GM21529 (cell line): ENCODE measurements at regions not wholly inside any gene's neighbourhood (a gene's known extent, or its start where the extent isn't known, plus 50 kb on each side); places are given as distances from the start of the nearest gene placed in this dataset.

Experiments
- ATAC-seq: cut with Tn5 transposase; IDR thresholded peaks from one replicate; pipeline ENCODE4 v1.9.1; 2021; ENCODE audit not compliant: unreplicated experiment

DNA sequence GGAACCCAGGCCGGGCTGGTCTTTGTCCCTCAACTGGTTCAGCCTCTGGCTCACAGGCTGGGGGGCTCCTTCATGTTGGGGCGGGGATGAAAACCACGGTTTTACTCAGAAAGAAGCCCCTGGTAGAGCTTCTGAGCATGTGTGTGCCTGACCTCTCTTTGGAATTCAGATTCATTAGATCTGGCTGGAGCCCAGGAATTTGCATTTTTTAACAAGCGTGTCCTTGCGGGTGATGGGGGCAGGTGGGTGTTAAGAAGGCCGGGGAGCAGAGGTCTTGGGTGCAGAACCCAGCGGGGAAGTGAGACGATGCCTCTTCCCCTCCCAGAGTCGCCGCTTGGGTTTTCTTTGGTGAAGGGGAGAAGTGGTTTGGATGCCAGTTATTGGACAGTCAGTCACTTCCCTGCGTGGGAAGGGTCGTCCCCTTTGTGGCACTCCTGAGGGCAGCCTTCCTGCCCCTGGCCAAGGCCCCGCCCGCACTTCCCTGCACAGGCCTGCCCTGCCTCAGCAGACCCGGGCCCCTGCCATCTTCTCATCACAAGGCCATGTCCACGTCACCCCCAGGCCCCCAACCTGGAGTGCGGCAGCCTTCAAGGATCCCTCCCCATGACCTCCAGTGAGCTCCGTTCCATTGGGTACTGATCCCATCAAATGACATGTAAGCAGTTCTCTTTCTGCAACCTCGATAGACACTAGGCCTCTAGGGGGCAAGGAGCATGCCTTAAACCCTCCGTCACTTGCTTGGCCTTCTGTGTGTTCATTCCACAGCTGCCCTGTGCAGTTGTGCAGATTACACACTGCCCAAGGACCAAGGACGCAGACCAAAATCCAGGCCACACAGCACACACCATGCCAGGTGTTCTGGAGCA is 177.7 kb upstream of the CIBAR2 start:
- ATAC-seq, result no peak

DNA sequence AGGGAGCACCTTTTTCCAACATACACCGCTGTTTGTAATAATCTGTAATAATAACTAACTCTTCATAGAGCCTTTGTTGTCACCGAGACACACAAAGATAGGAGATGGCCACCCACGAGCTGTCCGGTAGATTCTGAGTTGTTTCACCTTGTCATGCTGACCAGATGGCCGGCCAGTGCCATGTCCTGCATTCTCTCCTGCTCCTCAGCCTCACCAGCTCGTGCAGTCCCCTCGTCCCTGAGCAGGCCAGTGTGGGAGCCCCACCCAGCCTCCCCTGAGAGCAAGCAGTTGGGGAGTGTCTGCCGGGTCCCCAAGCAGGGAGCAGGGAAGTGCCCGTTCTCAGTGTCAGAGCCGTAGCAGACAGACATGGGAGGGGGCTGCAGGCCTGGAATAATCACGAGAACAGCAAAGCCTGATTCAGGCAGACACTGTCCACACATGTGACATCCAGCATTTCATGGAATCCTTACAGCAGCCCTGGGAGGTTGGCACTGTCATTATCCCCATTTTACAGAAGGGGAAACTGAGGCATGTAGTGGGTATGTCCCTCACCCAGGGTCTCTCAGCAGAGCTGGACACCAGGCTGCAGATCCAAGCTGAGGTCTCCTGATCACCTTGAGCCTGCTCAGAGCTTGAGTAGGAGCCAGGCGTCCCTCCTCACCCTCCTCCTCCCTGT is 178.5 kb upstream of the CIBAR2 start:
- no peak for ATAC-seq

GRCh38 chr16:85291302-85292148 is 179.3 kb upstream of the CIBAR2 start:
- ATAC-seq, result no peak

DNA sequence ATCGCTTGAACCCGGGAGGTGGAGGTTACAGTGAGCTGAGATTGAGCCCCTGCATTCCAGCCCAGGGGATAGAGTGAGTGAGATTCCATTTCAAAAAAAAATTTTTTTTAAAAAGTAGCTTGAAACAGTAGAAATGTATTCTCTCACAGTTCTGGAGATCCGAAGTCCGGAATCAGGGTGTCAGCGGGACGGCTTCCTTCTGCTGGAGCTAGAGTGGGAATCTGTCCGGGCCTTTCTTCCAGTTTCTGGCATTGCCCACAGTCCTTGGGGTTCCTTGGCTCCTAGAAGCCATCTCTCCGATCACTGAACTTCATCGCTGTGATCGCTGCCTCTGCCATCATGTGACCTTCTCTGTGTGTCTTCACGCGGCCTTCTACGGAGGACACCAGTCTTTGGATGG is 181.2 kb upstream of the CIBAR2 start:
- ATAC-seq, result no peak

DNA sequence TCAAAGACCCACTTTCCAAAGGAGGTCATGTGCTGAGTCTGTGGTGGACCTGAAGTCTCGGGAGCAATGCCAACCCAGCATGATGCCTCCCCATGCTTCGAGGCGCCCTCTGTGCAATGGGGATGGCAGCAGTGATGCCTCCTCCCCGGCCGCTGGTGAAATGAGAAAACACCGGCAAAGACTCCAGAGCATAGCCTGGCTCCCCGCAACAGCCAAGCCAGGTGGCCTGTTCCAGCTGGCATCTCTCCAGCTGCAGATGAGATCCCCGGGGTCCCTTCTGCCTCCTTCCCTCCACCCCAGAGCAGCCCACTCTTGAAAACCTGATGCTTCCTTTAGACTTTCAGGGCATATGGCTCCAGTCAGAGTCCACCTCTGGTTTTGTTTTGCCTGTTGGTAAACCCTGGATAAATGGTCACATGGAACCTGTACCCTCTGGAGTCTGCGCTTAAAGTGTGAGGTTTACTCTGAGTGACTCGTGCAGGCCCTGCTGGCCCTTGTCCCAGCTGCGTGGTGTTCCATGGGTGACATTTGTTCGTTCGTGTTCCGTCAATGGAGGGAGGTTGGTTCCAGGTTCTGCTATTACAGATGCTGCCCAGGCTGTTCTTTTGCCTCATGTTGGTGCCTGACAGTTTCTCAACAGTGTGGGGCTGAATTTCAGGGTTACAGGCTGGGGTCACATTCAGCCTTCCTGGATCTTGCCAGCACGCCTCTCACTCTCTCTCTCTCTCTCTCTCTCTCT is 181.8 kb upstream of the CIBAR2 start:
- no peak for ATAC-seq

DNA sequence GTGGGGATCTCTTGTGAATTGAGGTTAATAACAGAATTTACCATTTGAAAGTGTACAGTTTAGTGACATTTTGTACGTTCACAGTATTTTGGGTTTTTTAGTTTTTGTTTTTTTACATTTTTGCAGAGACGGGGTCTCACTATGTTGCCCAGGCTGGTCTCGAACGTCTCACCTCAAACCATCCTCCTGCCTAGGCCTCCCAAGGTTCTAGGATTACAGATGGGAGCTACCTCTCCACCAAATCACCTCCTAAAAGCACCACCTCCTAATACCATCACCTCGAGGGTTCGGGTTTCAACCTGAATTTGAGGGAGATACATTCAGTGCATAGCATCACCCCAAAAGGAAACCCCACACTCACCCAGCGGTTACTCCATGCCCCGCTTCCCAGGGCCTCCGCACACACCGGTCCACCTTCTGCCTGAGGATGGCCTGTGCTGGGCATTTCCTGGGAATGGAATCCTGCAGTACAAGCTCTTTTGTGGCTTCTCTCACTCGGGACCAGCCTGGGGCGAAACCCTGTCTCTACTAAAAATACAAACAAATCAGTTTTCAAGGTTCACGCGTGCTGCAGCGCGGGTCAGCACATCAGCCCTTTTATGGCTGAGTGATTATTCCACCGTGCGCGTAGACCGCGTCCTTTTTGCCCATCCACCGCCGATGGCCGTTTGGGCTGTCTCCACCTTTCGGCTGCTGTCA is 182.7 kb upstream of the CIBAR2 start:
- no peak for ATAC-seq

GRCh38 chr16:85296859-85297660 is 184.8 kb upstream of the CIBAR2 start:
- ATAC-seq, result no peak

DNA sequence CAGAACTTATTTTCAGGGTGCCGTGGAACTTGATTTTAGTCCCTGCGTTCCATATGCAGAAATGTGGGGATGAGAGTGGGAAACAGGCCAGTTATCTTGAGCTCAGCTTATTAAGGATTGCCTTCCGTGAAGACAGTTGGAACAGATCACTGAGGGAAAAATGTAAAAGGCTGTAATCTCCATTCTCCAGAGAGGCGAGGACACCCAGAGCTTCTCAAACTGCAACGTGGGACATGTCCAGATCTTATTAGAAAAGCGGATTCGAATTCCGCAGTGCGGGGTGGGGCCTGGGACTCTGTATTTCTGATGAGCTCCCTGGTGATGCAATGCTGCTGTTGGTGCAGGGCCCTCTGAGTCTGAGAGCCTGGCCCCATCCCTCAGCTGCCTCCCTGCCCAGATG is 185.6 kb upstream of the CIBAR2 start:
- ATAC-seq, result no peak

DNA sequence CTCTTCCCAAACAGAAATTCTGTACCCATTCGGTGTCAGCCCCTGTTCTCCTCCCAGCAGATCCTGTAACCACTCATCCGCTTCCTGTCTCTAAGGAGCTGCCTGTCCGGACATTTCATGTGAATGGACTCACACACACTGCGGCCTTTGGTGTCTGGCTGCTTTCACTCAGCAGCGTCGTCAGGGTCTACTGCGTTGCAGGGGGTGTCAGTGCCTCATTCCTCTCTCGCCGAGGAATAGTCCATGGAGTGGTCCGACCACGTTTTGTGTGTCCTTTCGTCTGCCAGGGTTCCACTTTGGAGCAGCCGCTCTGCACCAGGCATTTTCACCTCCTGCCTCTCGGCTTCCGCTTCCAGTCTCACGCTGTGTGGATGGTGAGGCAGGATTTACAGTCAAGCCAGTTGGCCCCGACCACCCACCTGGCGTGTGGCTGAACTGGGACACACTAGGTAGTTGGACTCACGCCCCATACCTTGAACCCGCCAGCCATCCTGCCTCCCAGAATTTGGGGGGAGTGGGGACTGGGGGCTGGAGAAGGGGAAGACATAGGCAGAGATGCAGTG is 188.2 kb upstream of the CIBAR2 start:
- ATAC-seq, result no peak

DNA sequence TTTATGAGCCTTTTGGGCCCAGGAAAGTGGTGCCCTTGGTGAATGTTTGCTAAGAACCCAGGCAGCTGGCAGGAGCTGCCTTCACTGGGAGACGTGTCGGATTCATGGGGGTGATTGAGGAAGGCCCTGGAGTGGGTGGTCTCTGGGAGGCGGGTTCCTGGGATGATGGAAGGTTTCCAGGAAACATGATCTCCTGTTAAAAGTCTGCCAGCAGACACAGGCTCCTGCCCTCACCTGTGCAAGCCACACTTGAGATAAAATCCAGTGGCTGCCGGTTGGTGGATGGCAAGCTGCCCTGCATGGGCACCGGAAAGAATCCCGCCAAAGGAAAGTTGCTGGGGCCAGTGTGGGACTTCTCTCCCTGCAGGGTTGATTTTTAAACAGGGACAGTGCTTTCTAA is 189.0 kb upstream of the CIBAR2 start:
- no peak for ATAC-seq

GRCh38 chr16:85302018-85302847 is 190.0 kb upstream of the CIBAR2 start:
- ATAC-seq, result no peak

- ATAC-seq, result no peak
Measured at GRCh38 chr16:85302848-85303353, 190.6 kb upstream of the CIBAR2 start.

GRCh38 chr16:85303354-85303883 is 191.1 kb upstream of the CIBAR2 start:
- no peak for ATAC-seq

DNA sequence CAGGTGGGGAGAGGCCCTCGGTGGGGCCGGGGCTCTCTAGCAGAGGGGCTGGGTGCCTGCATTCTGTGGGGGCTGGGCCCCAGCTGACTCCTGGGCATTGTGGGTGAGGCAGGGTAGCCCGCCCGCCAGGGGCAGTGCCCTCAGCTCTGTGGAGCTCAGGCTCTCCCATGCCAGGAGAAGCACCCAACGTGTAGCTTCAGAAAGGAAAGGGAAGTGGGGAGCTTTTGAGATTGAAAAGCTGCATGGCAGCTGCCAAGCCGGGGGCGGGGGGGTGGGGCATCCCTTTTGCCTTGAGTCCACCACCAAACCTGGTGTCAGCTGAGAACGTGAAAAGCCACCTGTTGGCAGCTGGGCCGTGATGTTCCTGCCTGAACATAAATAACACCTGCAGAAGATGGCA is 192.1 kb upstream of the CIBAR2 start:
- ATAC-seq, result no peak

- ATAC-seq, result peak; percentile 71
Measured at GRCh38 chr16:85306071-85306792, 194.0 kb upstream of the CIBAR2 start.

DNA sequence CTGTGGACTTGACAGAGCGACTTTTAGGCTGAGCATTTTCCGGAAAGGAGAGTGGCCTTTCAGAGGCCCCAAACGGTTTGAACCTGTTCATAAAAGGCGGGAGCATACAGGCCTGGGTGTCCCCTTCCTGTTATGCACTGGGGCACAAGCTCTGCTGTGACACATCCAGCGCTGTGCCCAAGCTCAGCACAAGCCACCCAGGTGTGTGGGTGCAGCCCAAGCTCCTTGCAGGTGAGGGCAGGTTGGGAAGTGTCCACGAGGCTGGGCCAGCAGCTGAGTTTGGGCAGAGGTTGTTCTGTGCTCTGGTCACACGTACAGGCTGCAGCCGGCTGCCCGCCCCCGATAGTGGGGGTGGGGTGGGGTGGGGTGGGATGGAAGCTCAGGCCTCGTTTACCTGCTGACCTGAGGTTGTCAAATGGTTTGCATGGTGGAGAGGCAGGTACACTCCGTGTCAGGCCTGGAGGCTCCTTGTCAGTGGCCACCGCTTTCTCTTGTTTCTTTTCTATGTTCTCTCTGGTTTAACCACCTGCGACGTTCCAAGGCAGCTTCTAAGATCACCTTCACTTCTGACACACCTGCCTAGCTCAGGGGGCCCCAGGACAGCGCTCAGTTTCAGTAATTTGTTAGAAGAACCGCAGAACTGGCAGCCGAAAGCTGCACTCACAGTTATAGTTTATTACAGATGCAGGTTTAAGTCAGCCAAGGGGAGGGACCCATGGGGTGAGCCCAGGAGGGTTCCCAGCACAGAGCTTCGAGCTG is 194.7 kb upstream of the CIBAR2 start:
- no peak for ATAC-seq
